ENCODE measurements at regions not wholly inside any gene's neighbourhood (a gene's known extent, or its start where the extent isn't known, plus 50 kb on each side); places are given as distances from the start of the nearest gene placed in this dataset.
"Not testable (repeated sequence)": the region's sequence is repeated elsewhere in the genome, so short reads cannot be mapped to it uniquely, and the experiment has no call there.

DNA sequence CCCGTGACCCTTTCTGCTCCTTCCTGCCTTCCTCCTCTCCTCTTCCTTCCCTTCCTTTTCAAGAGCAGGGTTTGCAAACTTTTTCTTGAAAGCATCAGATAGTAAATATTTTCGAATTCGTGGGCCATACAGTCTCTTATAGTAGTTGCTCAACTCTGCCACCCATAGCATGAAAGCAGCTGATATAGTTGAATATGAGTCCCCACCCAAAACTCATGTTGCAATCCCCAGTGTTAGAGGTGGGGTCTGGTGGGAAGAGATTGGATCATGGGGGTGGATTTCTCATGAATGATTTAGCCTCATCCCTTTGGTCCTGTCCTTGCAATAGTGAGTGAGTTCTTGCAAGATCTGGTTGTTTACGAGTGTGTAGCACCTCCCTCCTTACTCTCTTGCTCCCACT lies 114.3 kb downstream of the UNC93B1 start:
- H3K23me2 ChIP-seq (ENCODE audit: low read depth, low read length); POLR2A ChIA-PET (ENCODE audit: partially characterized antibody): not testable (repeated sequence)

DNA sequence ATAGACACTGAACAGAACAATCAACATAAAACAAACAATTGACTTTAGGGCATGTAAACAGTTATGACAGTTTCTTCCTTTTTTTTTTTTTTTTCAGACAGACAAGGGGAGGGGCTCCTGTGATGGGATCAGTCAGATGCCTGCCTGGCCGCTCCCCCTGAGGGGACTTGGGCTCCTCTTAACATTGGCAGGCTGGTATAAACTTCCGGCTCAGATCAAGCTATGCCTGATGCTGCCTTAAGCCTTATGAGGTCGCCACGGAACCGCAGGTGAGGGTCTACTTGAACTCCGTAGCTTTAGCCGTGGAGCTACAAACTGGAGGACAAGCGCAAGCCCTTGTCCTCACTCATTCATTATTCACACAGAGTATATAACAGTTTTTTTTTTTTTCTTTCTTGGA lies 115.8 kb downstream of the UNC93B1 start:
- H2BK120ac ChIP-seq (replicated peaks; ENCODE audit: low read depth, low read length); H4K5ac ChIP-seq (ENCODE audit: insufficient read length, low read depth, low read length); H4K8ac ChIP-seq (ENCODE audit: extremely low read depth, insufficient read depth, low read length); H2AK5ac ChIP-seq (ENCODE audit: low read depth, low read length); CTCF ChIA-PET (ENCODE audit: partially characterized antibody); H3K14ac ChIP-seq (ENCODE audit: insufficient read length); H2BK20ac ChIP-seq (ENCODE audit: low read length); H2BK15ac ChIP-seq (ENCODE audit: low read length); H3K9ac ChIP-seq (replicated peaks in 1 of 4; ENCODE audit: extremely low read depth in 1 of 4, low read depth in 3 of 4, low read length in 3 of 4); H3K79me2 ChIP-seq (ENCODE audit: control insufficient read depth in 1 of 2, insufficient read depth in 2 of 2, low read length in 2 of 2); H4K91ac ChIP-seq (replicated peaks; ENCODE audit: insufficient read length, low read length); H3K27me3 ChIP-seq (replicated peaks in 1 of 4; ENCODE audit: control insufficient read depth in 3 of 4, extremely low read depth in 1 of 4, insufficient read depth in 3 of 4, low read length in 3 of 4); H3K27ac ChIP-seq (ENCODE audit: low read depth, low read length); H4K20me1 ChIP-seq (replicated peaks in 1 of 2; ENCODE audit: control insufficient read depth in 1 of 2, insufficient read depth in 2 of 2, low read length in 2 of 2); H3K4ac ChIP-seq (replicated peaks; ENCODE audit: insufficient read length, low read depth, low read length); H3K23me2 ChIP-seq (ENCODE audit: low read depth, low read length); H3K56ac ChIP-seq (replicated peaks; ENCODE audit: insufficient read length, low read depth, low read length); H2BK5ac ChIP-seq (ENCODE audit: low read depth, low read length); H3K18ac ChIP-seq (ENCODE audit: extremely low read depth, low read length); H3K79me1 ChIP-seq (ENCODE audit: low read depth, low read length); H3K4me3 ChIP-seq (ENCODE audit: extremely low read depth in 1 of 4, insufficient read depth in 2 of 4, low read depth in 3 of 4, low read length in 4 of 4); H3K23ac ChIP-seq (ENCODE audit: insufficient read length); H2BK12ac ChIP-seq (ENCODE audit: low read depth, low read length); H3K4me1 ChIP-seq (replicated peaks in 1 of 4; ENCODE audit: control insufficient read depth in 3 of 4, insufficient read depth in 4 of 4, low read length in 3 of 4); H2AFZ ChIP-seq (ENCODE audit: low read length); POLR2A ChIA-PET (ENCODE audit: partially characterized antibody); DNase-seq (ENCODE audit: low read depth in 1 of 2, low spot score in 2 of 2); H3K36me3 ChIP-seq (ENCODE audit: control insufficient read depth in 2 of 4, insufficient read depth in 4 of 4, low read length in 3 of 4); H3K9me3 ChIP-seq (ENCODE audit: insufficient read depth in 2 of 2, low read depth in 1 of 2, low read length in 1 of 2); H3K4me2 ChIP-seq (ENCODE audit: insufficient read depth in 1 of 2, low read depth in 2 of 2, low read length in 2 of 2); FAIRE-seq: not testable (repeated sequence)
- WGBS, 2 experiments (ENCODE audit: extremely low coverage in 1 of 2, insufficient coverage in 1 of 2, insufficient read length in 1 of 2, insufficient replicate concordance in 2 of 2, low coverage in 1 of 2, low lambda C conversion rate in 2 of 2, missing lambda C conversion rate in 1 of 2), result 85% methylated on average over 8 of the region's 8 CpGs; no CpG with 5 or more reads in 1 of the 2 experiments

More for the DNA sequence above, 114.3 kb downstream of the UNC93B1 start:
- H3K79me1 ChIP-seq (ENCODE audit: low read depth, low read length); H4K20me1 ChIP-seq (replicated peaks in 1 of 2; ENCODE audit: control insufficient read depth in 1 of 2, insufficient read depth in 2 of 2, low read length in 2 of 2); H3K56ac ChIP-seq (replicated peaks; ENCODE audit: insufficient read length, low read depth, low read length); H2BK120ac ChIP-seq (replicated peaks; ENCODE audit: low read depth, low read length); H2AK5ac ChIP-seq (ENCODE audit: low read depth, low read length); H4K91ac ChIP-seq (replicated peaks; ENCODE audit: insufficient read length, low read length); H3K9ac ChIP-seq (replicated peaks in 1 of 4; ENCODE audit: extremely low read depth in 1 of 4, low read depth in 3 of 4, low read length in 3 of 4); FAIRE-seq; H4K5ac ChIP-seq (ENCODE audit: insufficient read length, low read depth, low read length); H3K14ac ChIP-seq (ENCODE audit: insufficient read length); H2BK15ac ChIP-seq (ENCODE audit: low read length); H3K4me1 ChIP-seq (replicated peaks in 1 of 4; ENCODE audit: control insufficient read depth in 3 of 4, insufficient read depth in 4 of 4, low read length in 3 of 4); H3K27me3 ChIP-seq (replicated peaks in 1 of 4; ENCODE audit: control insufficient read depth in 3 of 4, extremely low read depth in 1 of 4, insufficient read depth in 3 of 4, low read length in 3 of 4); H3K4me2 ChIP-seq (ENCODE audit: insufficient read depth in 1 of 2, low read depth in 2 of 2, low read length in 2 of 2); H3K4ac ChIP-seq (replicated peaks; ENCODE audit: insufficient read length, low read depth, low read length); H3K9me3 ChIP-seq (ENCODE audit: insufficient read depth in 2 of 2, low read depth in 1 of 2, low read length in 1 of 2); H3K79me2 ChIP-seq (ENCODE audit: control insufficient read depth in 1 of 2, insufficient read depth in 2 of 2, low read length in 2 of 2); H3K23ac ChIP-seq (ENCODE audit: insufficient read length); H2BK20ac ChIP-seq (ENCODE audit: low read length); DNase-seq (ENCODE audit: low read depth in 1 of 2, low spot score in 2 of 2); H3K4me3 ChIP-seq (ENCODE audit: extremely low read depth in 1 of 4, insufficient read depth in 2 of 4, low read depth in 3 of 4, low read length in 4 of 4); H2AFZ ChIP-seq (ENCODE audit: low read length); H2BK5ac ChIP-seq (ENCODE audit: low read depth, low read length); H2BK12ac ChIP-seq (ENCODE audit: low read depth, low read length); H3K36me3 ChIP-seq (ENCODE audit: control insufficient read depth in 2 of 4, insufficient read depth in 4 of 4, low read length in 3 of 4); H3K18ac ChIP-seq (ENCODE audit: extremely low read depth, low read length); H4K8ac ChIP-seq (ENCODE audit: extremely low read depth, insufficient read depth, low read length); H3K27ac ChIP-seq (ENCODE audit: low read depth, low read length): not testable (repeated sequence)
- WGBS, 2 experiments (ENCODE audit: extremely low coverage in 1 of 2, insufficient coverage in 1 of 2, insufficient read length in 1 of 2, insufficient replicate concordance in 2 of 2, low coverage in 1 of 2, low lambda C conversion rate in 2 of 2, missing lambda C conversion rate in 1 of 2), result 89% methylated on average over 4 of the region's 4 CpGs; no CpG with 5 or more reads in 1 of the 2 experiments
- CTCF ChIA-PET (ENCODE audit: partially characterized antibody), result interaction anchor here (1.2 kb wide), 1 partner anchor 66 kb away, joined by 3 read pairs; no protein-coding TSS in a partner anchor

Data from H1 (cell line).